SU-DHL-6 (cell line): ENCODE measurements at regions not wholly inside any gene's neighbourhood (a gene's known extent, or its start where the extent isn't known, plus 50 kb on each side); places are given as distances from the start of the nearest gene placed in this dataset.

Source experiments
- H2AFZ ChIP-seq: fragments of 200-600 bp; sonication (generic); 2 replicates; pipeline ENCODE4 v1.6.1; 2014; ENCODE audit warnings: low read depth, mild to moderate bottlenecking, moderate library complexity, mixed read lengths, antibody characterized with exemption, low read length; ENCODE audit not compliant: severe bottlenecking
- H3F3A ChIP-seq: fragments of 200-600 bp; shearing (Covaris generic); 2 replicates; pipeline ENCODE4 v1.6.0; 2016; ENCODE audit warnings: antibody characterized with exemption, mild to moderate bottlenecking; ENCODE audit not compliant: insufficient read depth
- H3K27ac ChIP-seq: fragments of 200-600 bp; sonication (generic); 2 replicates; pipeline ENCODE4 v1.5.1; 2016; ENCODE audit warnings: low read depth, mild to moderate bottlenecking, low read length, moderate library complexity, mixed read lengths
- H3K27me3 ChIP-seq: fragments of 200-600 bp; sonication (generic), shearing (Covaris generic); 2 replicates; pipeline ENCODE4 v1.6.0; 2014; ENCODE audit warnings: mild to moderate bottlenecking, low read length
- H3K36me3 ChIP-seq: fragments of 200-600 bp; sonication (generic); 2 replicates; pipeline ENCODE4 v1.6.1; 2014; ENCODE audit warnings: mild to moderate bottlenecking, low read length, mixed read lengths
- H3K4me2 ChIP-seq: fragments of 300-600, 200-600 bp; shearing (Covaris generic), sonication (generic); 2 replicates; pipeline ENCODE4 v1.6.0; 2014; ENCODE audit warnings: low read length, low read depth, mild to moderate bottlenecking; ENCODE audit not compliant: poor library complexity, severe bottlenecking
- H3K4me3 ChIP-seq: fragments of 200-600 bp; sonication (generic); 2 replicates; pipeline ENCODE4 v1.5.1; 2014; ENCODE audit warnings: antibody characterized with exemption, low read length, mild to moderate bottlenecking, mixed read lengths; ENCODE audit not compliant: insufficient read depth, poor library complexity, severe bottlenecking
- H3K79me2 ChIP-seq: fragments of 200-600 bp; sonication (generic); 2 replicates; pipeline ENCODE4 v1.6.1; 2014; ENCODE audit warnings: mild to moderate bottlenecking, low read length, moderate library complexity; ENCODE audit not compliant: insufficient read depth
- H3K9ac ChIP-seq: fragments of 200-600 bp; sonication (generic); 2 replicates; pipeline ENCODE4 v1.7.0; 2014; ENCODE audit warnings: mild to moderate bottlenecking, low read length
- H3K9me2 ChIP-seq: fragments of 200-600 bp; sonication (generic); replicated peaks from 2 replicates; pipeline ENCODE4 v1.6.1; 2014; ENCODE audit warnings: low read length; ENCODE audit not compliant: insufficient read depth
- H3K9me3 ChIP-seq: fragments of 200-600 bp; sonication (generic); 2 replicates; pipeline ENCODE4 v1.6.1; 2014; ENCODE audit warnings: low read length, mixed read lengths; ENCODE audit not compliant: insufficient read depth
- H4K20me1 ChIP-seq: fragments of 200-600 bp; sonication (generic); 2 replicates; pipeline ENCODE4 v1.6.1; 2014; ENCODE audit warnings: low read depth, mild to moderate bottlenecking, antibody characterized with exemption, low read length, moderate library complexity, mixed read lengths
- CTCF ChIP-seq: fragments of 200-600 bp; sonication (generic); IDR thresholded peaks from one replicate; pipeline ENCODE4 v1.5.1; 2017; ENCODE audit warnings: antibody characterized with exemption, mild to moderate bottlenecking, low read length, moderate library complexity; ENCODE audit not compliant: insufficient read depth, poor library complexity, severe bottlenecking
- EZH2phosphoT487 ChIP-seq: fragments of 200-600 bp; sonication (generic), shearing (Covaris generic); conservative IDR thresholded peaks from 2 replicates; pipeline ENCODE4 v1.6.1; 2018; ENCODE audit warnings: mild to moderate bottlenecking, antibody characterized with exemption, low read length, moderate library complexity, mixed read lengths

DNA sequence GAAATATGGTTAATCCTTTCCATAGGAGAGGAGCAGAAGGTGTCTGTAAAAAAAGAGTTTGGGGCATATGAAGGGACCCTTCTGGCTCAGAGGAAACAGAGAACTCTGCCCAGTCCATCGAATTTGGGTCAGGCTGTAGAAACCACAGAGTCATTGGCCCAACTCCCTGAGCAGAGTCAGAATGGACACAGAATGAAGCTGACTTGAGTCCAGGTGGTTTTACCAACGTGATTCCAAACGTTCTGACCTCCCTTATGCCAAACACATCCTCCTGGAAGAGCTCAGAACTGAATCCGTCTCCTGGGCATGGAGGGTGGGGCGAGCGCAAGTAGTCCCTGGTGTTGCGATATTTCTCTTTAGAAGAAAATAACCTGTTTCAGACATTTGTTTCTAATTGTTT, 138.8 kb downstream of the DAD1 start:
- Histone ChIP-seq H3F3A (no peaks in the 10 kb centered on the region), H3K36me3 (no peaks in the 10 kb centered on the region), H3K4me3 (no peak overlapping the region), H4K20me1 (no peaks in the 10 kb centered on the region), H3K79me2 (no peaks in the 10 kb centered on the region), H3K4me2 (no peak overlapping the region), H2AFZ (no peak overlapping the region), H3K27me3 (no peaks in the 10 kb centered on the region), H3K27ac (no peak overlapping the region), H3K9ac (no peak overlapping the region), H3K9me2 (no peaks in the 10 kb centered on the region), H3K9me3 (no peaks in the 10 kb centered on the region)
- TF ChIP-seq EZH2phosphoT487 (no peak), CTCF (no peak)

DNA sequence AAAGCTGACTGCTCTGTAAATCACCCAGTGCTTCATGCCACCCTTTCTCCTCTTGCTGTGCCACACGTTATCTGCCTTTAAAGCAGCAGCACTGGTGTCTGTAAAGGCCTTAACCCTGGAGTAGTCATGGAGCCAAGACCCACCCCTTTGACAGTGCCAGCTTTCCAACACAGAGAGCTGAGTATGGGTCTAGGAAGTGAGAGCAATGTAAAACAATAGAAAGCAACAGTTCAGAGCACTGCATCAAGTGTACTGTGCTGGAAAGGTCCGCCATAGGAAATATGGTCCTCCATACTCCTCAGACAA, 139.5 kb downstream of the DAD1 start:
- no peaks in the 10 kb centered on the region for H3K79me2 ChIP-seq
- H3F3A ChIP-seq: no peaks in the 10 kb centered on the region
- H3K27ac ChIP-seq: no peak overlapping the region
- no peak overlapping the region for H3K4me2 ChIP-seq
- no peaks in the 10 kb centered on the region for H3K36me3 ChIP-seq
- no peak overlapping the region for H3K9ac ChIP-seq
- no peaks in the 10 kb centered on the region for H4K20me1 ChIP-seq
- H3K27me3 ChIP-seq: no peaks in the 10 kb centered on the region
- TF ChIP-seq EZH2phosphoT487 (no peak), CTCF (no peak)
- no peaks in the 10 kb centered on the region for H3K9me2 ChIP-seq
- H3K9me3 ChIP-seq: no peaks in the 10 kb centered on the region
- H3K4me3 ChIP-seq: no peak overlapping the region
- no peak overlapping the region for H2AFZ ChIP-seq

- H3K79me2 ChIP-seq: no peaks in the 10 kb centered on the region
- no peak overlapping the region for H3K4me3 ChIP-seq
- no peak overlapping the region for H2AFZ ChIP-seq
- H3K36me3 ChIP-seq: no peaks in the 10 kb centered on the region
- H4K20me1 ChIP-seq: no peaks in the 10 kb centered on the region
- H3K9ac ChIP-seq: no peak overlapping the region
- no peaks in the 10 kb centered on the region for H3K27me3 ChIP-seq
- no peaks in the 10 kb centered on the region for H3K9me3 ChIP-seq
- TF ChIP-seq CTCF (no peak), EZH2phosphoT487 (no peak)
- H3K4me2 ChIP-seq: no peak overlapping the region
- no peak overlapping the region for H3K27ac ChIP-seq
- no peaks in the 10 kb centered on the region for H3F3A ChIP-seq
- no peaks in the 10 kb centered on the region for H3K9me2 ChIP-seq
Measured at GRCh38 chr14:22448905-22449599, 140.0 kb downstream of the DAD1 start.
